Peyer's patch (tissue), 4 donors: ENCODE measurements at regions not wholly inside any gene's neighbourhood (a gene's known extent, or its start where the extent isn't known, plus 50 kb on each side); places are given as distances from the start of the nearest gene placed in this dataset.

ENCODE experiments used
- CTCF ChIP-seq, 6 experiments: fragments of 450-650 bp in 4 of 6; fragments of 200-600 bp in 2 of 6; sonication (generic) in 1 of 6; IDR thresholded peaks; one replicate each; pipeline ENCODE4 v1.5.1; 2017 to 2019; ENCODE audit warnings: antibody characterized with exemption in 6 of 6, mild to moderate bottlenecking in 3 of 6, moderate library complexity in 1 of 6
- POLR2A ChIP-seq, 2 donors: fragments of 450-650 bp; IDR thresholded peaks; one replicate each; pipeline ENCODE4 v1.5.1; 2017; ENCODE audit warnings: antibody characterized with exemption in 2 of 2, mild to moderate bottlenecking in 2 of 2, moderate library complexity in 2 of 2

DNA sequence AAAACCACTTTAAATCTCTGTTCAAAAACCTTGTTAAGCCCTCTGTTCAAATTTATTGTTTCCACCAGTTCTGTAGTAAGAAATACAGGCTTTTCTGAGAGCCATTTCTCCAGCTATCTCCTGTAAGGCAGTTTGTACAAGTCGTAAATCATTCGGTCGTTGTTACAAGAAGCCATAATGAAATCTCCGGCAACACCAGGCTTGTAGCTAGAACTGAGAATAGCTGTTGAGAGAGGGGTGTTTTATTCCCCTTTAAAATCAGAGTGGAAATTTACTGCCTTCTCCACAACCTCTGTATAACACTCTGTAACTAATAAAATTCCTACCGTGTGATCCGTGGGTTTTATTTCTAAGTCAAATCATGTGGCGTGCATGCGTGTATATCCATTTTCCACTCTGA, 335.8 kb upstream of the KAZN start:
- TF ChIP-seq POLR2A (IDR thresholded peaks at IDR 0.05) = no peak
- no peak for TF ChIP-seq CTCF (IDR thresholded peaks at IDR 0.05)
